Stimulated activated CD4-positive, alpha-beta T cell treated with anti-CD3 and anti-CD28 coated beads, TNF-alpha, amount 100 ng/mL, for 4 hours (primary cell): ENCODE measurements at regions not wholly inside any gene's neighbourhood (a gene's known extent, or its start where the extent isn't known, plus 50 kb on each side); places are given as distances from the start of the nearest gene placed in this dataset.
"Not testable (repeated sequence)": the region's sequence is repeated elsewhere in the genome, so short reads cannot be mapped to it uniquely, and the experiment has no call there.

Source experiments
- DNase-seq, 3 experiments: peaks; one replicate each; pipeline ENCODE4 v3.0.0-alpha.2; 2020; ENCODE audit warnings: low read depth in 3 of 3

GRCh38 chr12:124706363-124706762 lies 139.0 kb upstream of the NCOR2 start:
- DNase-seq, result no peak

GRCh38 chr12:124705545-124706138 lies 138.2 kb upstream of the NCOR2 start:
- DNase-seq, result no peak

- no peak for DNase-seq
Measured at GRCh38 chr12:124704619-124705018, 137.2 kb upstream of the NCOR2 start.

- DNase-seq, result no peak
Measured at GRCh38 chr12:124703856-124704255, 136.4 kb upstream of the NCOR2 start.

- no peak for DNase-seq
Measured at GRCh38 chr12:124702736-124703135, 135.3 kb upstream of the NCOR2 start.

- DNase-seq, result no peak
Measured at GRCh38 chr12:124700810-124701592, 133.6 kb upstream of the NCOR2 start.

GRCh38 chr12:124699909-124700308 lies 132.5 kb upstream of the NCOR2 start:
- no peak for DNase-seq

GRCh38 chr12:124698998-124699305 lies 131.5 kb upstream of the NCOR2 start:
- no peak for DNase-seq

GRCh38 chr12:124698211-124698997 lies 131.0 kb upstream of the NCOR2 start:
- DNase-seq, result no peak

- DNase-seq, result not testable (repeated sequence)
Measured at GRCh38 chr12:124697722-124698121, 130.3 kb upstream of the NCOR2 start.

GRCh38 chr12:124696693-124697476 lies 129.5 kb upstream of the NCOR2 start:
- DNase-seq, result no peak

GRCh38 chr12:124695861-124696260 lies 128.4 kb upstream of the NCOR2 start:
- no peak for DNase-seq

GRCh38 chr12:124694846-124695497 lies 127.6 kb upstream of the NCOR2 start:
- no peak for DNase-seq

GRCh38 chr12:124694250-124694649 lies 126.8 kb upstream of the NCOR2 start:
- DNase-seq, result no peak

- DNase-seq, result no peak
Measured at GRCh38 chr12:124693111-124693723, 125.8 kb upstream of the NCOR2 start.

GRCh38 chr12:124692443-124692842 lies 125.0 kb upstream of the NCOR2 start:
- no peak for DNase-seq

GRCh38 chr12:124691429-124691828 lies 124.0 kb upstream of the NCOR2 start:
- DNase-seq, result no peak

- no peak for DNase-seq
Measured at GRCh38 chr12:124689631-124690030, 122.2 kb upstream of the NCOR2 start.

- DNase-seq, result no peak
Measured at GRCh38 chr12:124688356-124688992, 121.1 kb upstream of the NCOR2 start.

GRCh38 chr12:124687917-124688316 lies 120.5 kb upstream of the NCOR2 start:
- DNase-seq, result peak in 1 of 3 experiments; percentile 3
